ENCODE measurements at regions not wholly inside any gene's neighbourhood (a gene's known extent, or its start where the extent isn't known, plus 50 kb on each side); places are given as distances from the start of the nearest gene placed in this dataset.

GRCh38 chr13:48775804-48776203 lies 122.1 kb downstream of the CYSLTR2 start:
- H3K27ac Mint-ChIP-seq, result no peak overlapping the region
- no peak overlapping the region for H3K27ac ChIP-seq (ENCODE audit: low read depth in 1 of 2, low read length in 2 of 2)
- CTCF ChIA-PET, result no interaction called here
- POLR2A ChIA-PET, result no interaction called here
- peaks cover 7% of the 10 kb centered on the region for H3K9me3 Mint-ChIP-seq
- H3K4me1 ChIP-seq (ENCODE audit: insufficient read depth, low read length), result no peaks in the 10 kb centered on the region
- H3K4me1 Mint-ChIP-seq (ENCODE audit: low read depth), result no peaks in the 10 kb centered on the region
- ATAC-seq (ENCODE audit: poor library complexity), result no peak
- intact Hi-C loops (cut with DNase I, micrococcal nuclease), result loop anchor here in 1 of 2 experiments (10.0 kb wide), 2 partner anchors 651 to 1941 kb away; no protein-coding TSS in a partner anchor
- H3K9me3 ChIP-seq (ENCODE audit: control insufficient read depth in 1 of 2, insufficient read depth in 1 of 2, low read length in 2 of 2), result peaks cover 0 to 14% of the 10 kb centered on the region in 2 experiments
- no peaks in the 10 kb centered on the region for H3K36me3 Mint-ChIP-seq (ENCODE audit: low read depth)
- DNase-seq, result no peak
- no peaks in the 10 kb centered on the region for H3K36me3 ChIP-seq (ENCODE audit: insufficient read depth, low read length)
- H3K27me3 ChIP-seq (ENCODE audit: control insufficient read depth in 1 of 2, insufficient read depth in 2 of 2, low read length in 2 of 2), result no peaks in the 10 kb centered on the region
- peaks cover 14% of the 10 kb centered on the region for H3K27me3 Mint-ChIP-seq
- no peak for TF ChIP-seq CTCF (IDR thresholded peaks at IDR 0.05)
- no peak overlapping the region for H3K4me3 ChIP-seq (ENCODE audit: low read length)
- H3K4me3 Mint-ChIP-seq, result no peak overlapping the region

- ChIA-PET POLR2A (no interaction called here), CTCF (no interaction called here)
- H3K4me3 Mint-ChIP-seq, result no peak overlapping the region
- H3K4me1 Mint-ChIP-seq (ENCODE audit: low read depth), result no peaks in the 10 kb centered on the region
- DNase-seq, result no peak
- H3K27ac Mint-ChIP-seq, result no peak overlapping the region
- Histone ChIP-seq H3K27me3 (ENCODE audit: control insufficient read depth in 1 of 2, insufficient read depth in 2 of 2, low read length in 2 of 2) (no peaks in the 10 kb centered on the region), H3K4me3 (ENCODE audit: low read length) (no peak overlapping the region), H3K27ac (ENCODE audit: low read depth in 1 of 2, low read length in 2 of 2) (no peak overlapping the region), H3K9me3 (ENCODE audit: control insufficient read depth in 1 of 2, insufficient read depth in 1 of 2, low read length in 2 of 2) (peaks cover 0 to 19% of the 10 kb centered on the region in 2 experiments), H3K4me1 (ENCODE audit: insufficient read depth, low read length) (no peaks in the 10 kb centered on the region), H3K36me3 (ENCODE audit: insufficient read depth, low read length) (no peaks in the 10 kb centered on the region)
- peaks cover 14% of the 10 kb centered on the region for H3K27me3 Mint-ChIP-seq
- peaks cover 9% of the 10 kb centered on the region for H3K9me3 Mint-ChIP-seq
- no peaks in the 10 kb centered on the region for H3K36me3 Mint-ChIP-seq (ENCODE audit: low read depth)
- no peak for ATAC-seq (ENCODE audit: poor library complexity)
- TF ChIP-seq CTCF (IDR thresholded peaks at IDR 0.05), result no peak
- intact Hi-C loops (cut with DNase I, micrococcal nuclease), result loop anchor here in 1 of 2 experiments (10.0 kb wide), 2 partner anchors 652 to 1942 kb away; no protein-coding TSS in a partner anchor
Observed at GRCh38 chr13:48776401-48776800, 122.7 kb downstream of the CYSLTR2 start.

- H3K27ac ChIP-seq (ENCODE audit: low read depth in 1 of 2, low read length in 2 of 2), result no peak overlapping the region
- H3K36me3 Mint-ChIP-seq (ENCODE audit: low read depth), result no peaks in the 10 kb centered on the region
- no peak overlapping the region for H3K4me3 Mint-ChIP-seq
- ChIA-PET CTCF (no interaction called here), POLR2A (no interaction called here)
- H3K27me3 Mint-ChIP-seq, result peaks cover 14% of the 10 kb centered on the region
- H3K36me3 ChIP-seq (ENCODE audit: insufficient read depth, low read length), result no peaks in the 10 kb centered on the region
- H3K27ac Mint-ChIP-seq, result no peak overlapping the region
- H3K9me3 ChIP-seq (ENCODE audit: control insufficient read depth in 1 of 2, insufficient read depth in 1 of 2, low read length in 2 of 2), result peaks cover 0 to 19% of the 10 kb centered on the region in 2 experiments
- peaks cover 9% of the 10 kb centered on the region for H3K9me3 Mint-ChIP-seq
- no peak overlapping the region for H3K4me3 ChIP-seq (ENCODE audit: low read length)
- H3K27me3 ChIP-seq (ENCODE audit: control insufficient read depth in 1 of 2, insufficient read depth in 2 of 2, low read length in 2 of 2), result no peaks in the 10 kb centered on the region
- intact Hi-C loops (cut with DNase I, micrococcal nuclease), result loop anchor here in 1 of 2 experiments (10.0 kb wide), 2 partner anchors 654 to 1944 kb away; no protein-coding TSS in a partner anchor
- H3K4me1 ChIP-seq (ENCODE audit: insufficient read depth, low read length), result no peaks in the 10 kb centered on the region
- no peak for DNase-seq
- TF ChIP-seq CTCF (IDR thresholded peaks at IDR 0.05), result no peak
- no peak for ATAC-seq (ENCODE audit: poor library complexity)
- no peaks in the 10 kb centered on the region for H3K4me1 Mint-ChIP-seq (ENCODE audit: low read depth)
Observed at GRCh38 chr13:48778610-48779009, 124.9 kb downstream of the CYSLTR2 start.

Data from CD4-positive, alpha-beta T cell (primary cell).